HepG2 (cell line): ENCODE measurements at regions not wholly inside any gene's neighbourhood (a gene's known extent, or its start where the extent isn't known, plus 50 kb on each side); places are given as distances from the start of the nearest gene placed in this dataset.

Experiments used
- ELF1 ChIP-seq: sonication (generic); formaldehyde crosslinking; IDR thresholded peaks from 2 replicates; pipeline ENCODE4 v1.4.0; 2020; ENCODE audit warnings: missing genetic modification reagents
- POLR2AphosphoS2 ChIP-seq: IDR thresholded peaks from 2 replicates; pipeline ENCODE4 v1.6.1; 2011; ENCODE audit warnings: low read depth, low read length, improper control_type of control experiment
- REPIN1 ChIP-seq: sonication (generic); formaldehyde crosslinking; IDR thresholded peaks from 2 replicates; pipeline ENCODE4 v1.8.0; 2022; ENCODE audit warnings: missing genetic modification reagents, low read depth, mild to moderate bottlenecking, borderline replicate concordance
- ZNF331 ChIP-seq: sonication (generic); formaldehyde crosslinking; IDR thresholded peaks from 2 replicates; pipeline ENCODE4 v1.4.0; 2020; ENCODE audit warnings: missing genetic modification reagents
- ZNF792 ChIP-seq: IDR thresholded peaks from 2 replicates; pipeline ENCODE4 v1.6.1; 2016
- TF ChIP-seq, protein P1 (sequence below), 2 experiments: sonication (generic) in 1 of 2; formaldehyde crosslinking in 1 of 2; IDR thresholded peaks; 2 replicates each; pipeline versions ENCODE4 v1.4.0 to v1.6.1; 2018 to 2020; ENCODE audit warnings: missing genetic modification reagents in 2 of 2, borderline replicate concordance in 1 of 2, low read depth in 1 of 2, mild to moderate bottlenecking in 1 of 2, missing biosample characterization in 1 of 2

GRCh38 chr16:49194537-49195236 lies 87.0 kb downstream of the CBLN1 start:
- no peak for TF ChIP-seq REPIN1
- TF ChIP-seq POLR2AphosphoS2 = no peak
- TF ChIP-seq, protein P1, sequence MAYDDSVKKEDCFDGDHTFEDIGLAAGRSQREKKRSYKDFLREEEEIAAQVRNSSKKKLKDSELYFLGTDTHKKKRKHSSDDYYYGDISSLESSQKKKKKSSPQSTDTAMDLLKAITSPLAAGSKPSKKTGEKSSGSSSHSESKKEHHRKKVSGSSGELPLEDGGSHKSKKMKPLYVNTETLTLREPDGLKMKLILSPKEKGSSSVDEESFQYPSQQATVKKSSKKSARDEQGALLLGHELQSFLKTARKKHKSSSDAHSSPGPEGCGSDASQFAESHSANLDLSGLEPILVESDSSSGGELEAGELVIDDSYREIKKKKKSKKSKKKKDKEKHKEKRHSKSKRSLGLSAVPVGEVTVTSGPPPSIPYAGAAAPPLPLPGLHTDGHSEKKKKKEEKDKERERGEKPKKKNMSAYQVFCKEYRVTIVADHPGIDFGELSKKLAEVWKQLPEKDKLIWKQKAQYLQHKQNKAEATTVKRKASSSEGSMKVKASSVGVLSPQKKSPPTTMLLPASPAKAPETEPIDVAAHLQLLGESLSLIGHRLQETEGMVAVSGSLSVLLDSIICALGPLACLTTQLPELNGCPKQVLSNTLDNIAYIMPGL (CRISPR knock-in tag; IDR thresholded peaks at IDR 0.05; ENCODE audit: borderline replicate concordance in 1 of 2, low read depth in 1 of 2) = no peak
- no peak for TF ChIP-seq ZNF331 (CRISPR knock-in tag)
- TF ChIP-seq ELF1 = no peak
- no peak for TF ChIP-seq ZNF792 (CRISPR knock-in tag)
